ENCODE measurements at regions not wholly inside any gene's neighbourhood (a gene's known extent, or its start where the extent isn't known, plus 50 kb on each side); places are given as distances from the start of the nearest gene placed in this dataset.

DNA sequence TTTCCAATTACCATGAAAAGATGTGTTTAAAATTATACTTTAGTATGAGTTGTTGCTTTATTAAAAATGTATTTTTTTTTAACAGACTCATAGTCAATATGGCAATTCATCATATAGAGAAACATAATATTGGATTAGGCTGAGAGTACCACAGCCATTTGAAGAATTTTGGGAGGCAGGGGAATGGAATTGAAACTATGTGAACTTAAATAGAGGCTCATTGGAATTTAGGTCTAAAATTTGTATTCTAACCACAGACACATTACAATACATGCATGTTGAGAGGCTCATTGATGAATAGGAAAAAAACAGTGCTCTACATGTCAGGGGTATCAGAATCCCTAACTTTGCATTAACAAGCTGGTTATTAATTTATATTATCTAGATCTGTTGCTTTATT lies 269.6 kb downstream of the DKK2 start:
- no peaks in the 10 kb centered on the region for H3K9me3 ChIP-seq (ENCODE audit: insufficient read depth, low read depth, low read length)
- H3K27ac ChIP-seq (ENCODE audit: low read depth, low read length): no peak overlapping the region
- no peak overlapping the region for H3K9ac ChIP-seq (ENCODE audit: low read depth, low read length)
- no peaks in the 10 kb centered on the region for H3K27me3 ChIP-seq (ENCODE audit: insufficient read depth, low read length)
- no peaks in the 10 kb centered on the region for H3K36me3 ChIP-seq (ENCODE audit: insufficient read depth, low read length)
- H3K4me3 ChIP-seq (ENCODE audit: low read length): no peak overlapping the region
- no peaks in the 10 kb centered on the region for H3K4me1 ChIP-seq (ENCODE audit: insufficient read depth, low read length)

DNA sequence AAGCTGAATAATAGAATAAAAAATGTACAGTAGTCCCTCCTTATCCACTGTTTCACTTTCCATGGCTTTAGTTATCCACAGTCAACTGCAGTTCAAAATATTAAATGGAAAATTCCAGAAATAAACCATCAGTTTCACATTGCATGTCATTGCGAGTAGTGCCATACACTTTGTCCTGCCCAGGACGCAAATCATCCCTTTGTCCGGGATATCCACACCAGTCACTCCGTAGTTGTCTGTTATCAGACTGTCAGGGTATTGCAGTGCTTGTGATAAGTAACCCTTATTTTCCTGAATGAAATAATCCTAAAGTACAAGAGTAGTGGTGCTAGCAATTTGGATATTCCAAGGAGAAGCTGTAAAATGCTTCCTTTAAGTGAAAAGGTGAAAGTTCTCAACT lies 271.3 kb downstream of the DKK2 start:
- WGBS: 96% methylated on average over 4 of the region's 4 CpGs
- Histone ChIP-seq H3K4me1 (ENCODE audit: insufficient read depth, low read length) (no peaks in the 10 kb centered on the region), H3K27ac (ENCODE audit: low read depth, low read length) (no peak overlapping the region), H3K27me3 (ENCODE audit: insufficient read depth, low read length) (no peaks in the 10 kb centered on the region), H3K4me3 (ENCODE audit: low read length) (no peak overlapping the region), H3K9ac (ENCODE audit: low read depth, low read length) (no peak overlapping the region), H3K9me3 (ENCODE audit: insufficient read depth, low read depth, low read length) (no peaks in the 10 kb centered on the region), H3K36me3 (ENCODE audit: insufficient read depth, low read length) (no peaks in the 10 kb centered on the region)

DNA sequence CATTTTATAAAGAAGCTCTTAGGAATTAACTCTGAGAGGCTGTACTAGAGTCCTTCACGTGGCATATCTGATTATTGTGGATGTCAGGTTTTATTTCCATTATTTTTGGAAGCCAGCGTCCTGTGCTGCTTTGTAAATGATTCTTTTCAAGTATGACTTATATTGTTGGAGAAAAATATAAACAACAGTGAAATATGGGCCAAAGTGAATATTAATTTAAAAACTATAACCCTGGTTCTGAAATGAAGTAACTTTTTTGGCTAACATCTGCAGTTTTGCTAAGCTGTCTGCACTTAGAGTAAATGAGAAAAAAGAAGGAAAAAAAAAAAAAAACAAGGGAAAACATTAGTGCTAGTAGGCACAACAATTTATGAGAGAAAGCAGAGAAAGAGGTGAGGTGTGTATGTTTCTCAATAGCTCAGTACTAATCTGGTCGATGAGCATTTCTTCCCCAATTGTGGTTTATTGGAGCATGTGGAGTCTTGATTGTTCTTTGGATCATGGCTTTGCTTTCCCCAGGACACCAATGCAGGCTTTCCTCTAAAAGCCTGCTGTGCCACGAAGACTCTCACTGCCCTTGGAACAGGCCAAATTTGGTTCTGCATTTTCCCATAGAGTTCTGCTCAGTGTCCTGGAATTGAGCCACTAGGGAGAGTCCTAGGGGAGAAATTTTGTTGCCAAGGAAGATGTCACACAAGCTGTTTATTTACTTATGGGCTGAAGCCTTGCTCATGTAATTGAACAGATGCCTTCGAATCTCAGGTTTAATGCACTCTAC lies 273.3 kb downstream of the DKK2 start:
- Histone ChIP-seq H3K9me3 (ENCODE audit: insufficient read depth, low read depth, low read length) (no peaks in the 10 kb centered on the region), H3K27ac (ENCODE audit: low read depth, low read length) (no peak overlapping the region), H3K4me1 (ENCODE audit: insufficient read depth, low read length) (no peaks in the 10 kb centered on the region), H3K4me3 (ENCODE audit: low read length) (no peak overlapping the region), H3K9ac (ENCODE audit: low read depth, low read length) (no peak overlapping the region), H3K36me3 (ENCODE audit: insufficient read depth, low read length) (no peaks in the 10 kb centered on the region), H3K27me3 (ENCODE audit: insufficient read depth, low read length) (no peaks in the 10 kb centered on the region)
- 88% methylated on average over 5 of the region's 5 CpGs for WGBS

DNA sequence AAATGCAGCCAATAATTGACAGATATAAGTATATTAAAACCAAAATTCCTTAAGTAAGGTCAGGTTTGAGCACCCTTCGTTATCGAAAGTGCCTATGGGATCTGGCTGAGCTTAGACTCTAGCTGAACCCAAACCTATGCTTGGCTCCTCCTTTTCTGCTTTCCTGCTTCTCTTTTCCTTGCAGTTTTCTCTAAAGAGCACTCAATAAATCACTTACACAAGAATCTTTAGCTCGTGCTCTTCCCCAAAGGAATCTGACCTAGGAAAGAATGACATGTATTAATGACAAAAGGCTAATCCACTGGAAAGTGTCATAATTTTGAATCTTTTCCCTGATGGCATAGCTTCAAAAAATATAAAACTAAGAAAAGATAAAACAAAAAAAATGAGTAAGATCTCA lies 282.7 kb downstream of the DKK2 start:
- H3K27me3 ChIP-seq (ENCODE audit: insufficient read depth, low read length): no peaks in the 10 kb centered on the region
- no peaks in the 10 kb centered on the region for H3K36me3 ChIP-seq (ENCODE audit: insufficient read depth, low read length)
- 49% methylated on average over 2 of the region's 3 CpGs for WGBS
- H3K9me3 ChIP-seq (ENCODE audit: insufficient read depth, low read depth, low read length): no peaks in the 10 kb centered on the region
- H3K4me3 ChIP-seq (ENCODE audit: low read length): no peak overlapping the region
- no peak overlapping the region for H3K27ac ChIP-seq (ENCODE audit: low read depth, low read length)
- no peaks in the 10 kb centered on the region for H3K4me1 ChIP-seq (ENCODE audit: insufficient read depth, low read length)
- H3K9ac ChIP-seq (ENCODE audit: low read depth, low read length): no peak overlapping the region

DNA sequence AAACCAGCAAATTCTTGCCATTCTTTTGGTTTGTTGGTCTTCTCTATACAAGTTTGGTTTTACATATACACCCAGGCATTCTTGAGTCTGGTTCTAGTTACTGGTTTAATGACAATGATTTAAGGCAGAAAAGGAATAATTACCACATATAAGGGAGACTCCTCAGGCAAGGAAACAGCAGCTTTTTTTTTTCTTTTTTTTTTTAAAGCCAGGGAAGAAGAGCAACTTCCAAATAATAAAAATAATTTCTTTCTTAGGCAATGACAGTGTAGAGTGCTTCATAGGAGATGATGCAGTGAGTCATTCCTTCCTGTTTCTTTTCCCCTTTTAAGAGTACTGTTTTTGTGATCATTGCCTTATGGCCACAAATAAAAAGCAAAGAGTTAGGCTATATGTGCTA lies 289.7 kb downstream of the DKK2 start:
- no peaks in the 10 kb centered on the region for H3K36me3 ChIP-seq (ENCODE audit: insufficient read depth, low read length)
- no peaks in the 10 kb centered on the region for H3K27me3 ChIP-seq (ENCODE audit: insufficient read depth, low read length)
- no peaks in the 10 kb centered on the region for H3K9me3 ChIP-seq (ENCODE audit: insufficient read depth, low read depth, low read length)
- no peak overlapping the region for H3K9ac ChIP-seq (ENCODE audit: low read depth, low read length)
- H3K27ac ChIP-seq (ENCODE audit: low read depth, low read length): no peak overlapping the region
- no peak overlapping the region for H3K4me3 ChIP-seq (ENCODE audit: low read length)
- no peaks in the 10 kb centered on the region for H3K4me1 ChIP-seq (ENCODE audit: insufficient read depth, low read length)

DNA sequence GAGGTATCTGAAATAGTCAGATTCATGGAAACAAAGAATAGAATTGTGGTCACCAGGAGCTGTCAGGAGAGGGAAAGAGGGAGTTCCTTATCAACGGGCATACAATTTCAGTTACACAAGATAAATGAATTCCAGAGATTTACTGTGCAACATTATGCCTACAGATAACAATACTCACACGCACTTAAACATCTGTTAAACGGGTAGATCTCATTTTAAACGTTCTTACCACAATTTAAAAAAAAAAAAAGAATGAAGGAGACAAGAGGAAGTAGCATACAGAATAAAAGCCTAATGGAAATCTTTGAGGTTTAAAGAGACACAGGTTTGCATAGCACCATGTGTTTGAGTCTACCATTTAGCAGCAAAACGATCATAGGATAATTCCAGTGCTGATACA lies 298.0 kb downstream of the DKK2 start:
- H3K27me3 ChIP-seq (ENCODE audit: insufficient read depth, low read length): no peaks in the 10 kb centered on the region
- no peak overlapping the region for H3K27ac ChIP-seq (ENCODE audit: low read depth, low read length)
- 88% methylated on average over 3 of the region's 5 CpGs for WGBS
- H3K4me3 ChIP-seq (ENCODE audit: low read length): no peak overlapping the region
- no peaks in the 10 kb centered on the region for H3K9me3 ChIP-seq (ENCODE audit: insufficient read depth, low read depth, low read length)
- H3K36me3 ChIP-seq (ENCODE audit: insufficient read depth, low read length): no peaks in the 10 kb centered on the region
- H3K4me1 ChIP-seq (ENCODE audit: insufficient read depth, low read length): no peaks in the 10 kb centered on the region
- no peak overlapping the region for H3K9ac ChIP-seq (ENCODE audit: low read depth, low read length)

DNA sequence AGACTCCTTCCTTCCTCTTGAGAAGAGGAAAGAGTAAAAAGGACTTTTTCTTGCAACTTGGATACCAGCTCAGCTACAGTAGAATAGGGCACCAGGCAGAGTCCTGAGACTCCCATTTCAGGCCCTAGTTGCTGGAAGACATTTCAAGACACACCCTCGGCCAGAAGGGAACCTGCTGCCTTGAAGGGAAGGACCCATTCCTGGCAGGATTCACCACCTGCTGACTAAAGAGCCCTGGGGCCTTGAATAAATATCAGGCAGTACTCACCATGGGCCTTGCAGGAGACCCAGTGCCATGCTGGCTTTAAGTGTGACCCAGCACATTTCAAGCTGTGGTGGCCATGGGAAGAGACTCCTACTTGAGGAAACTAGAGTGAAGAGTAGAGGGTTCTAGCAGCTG lies 317.6 kb downstream of the DKK2 start:
- H3K9ac ChIP-seq (ENCODE audit: low read depth, low read length): no peak overlapping the region
- H3K36me3 ChIP-seq (ENCODE audit: insufficient read depth, low read length): no peaks in the 10 kb centered on the region
- 92% methylated on average over 1 of the region's 1 CpG for WGBS
- no peaks in the 10 kb centered on the region for H3K4me1 ChIP-seq (ENCODE audit: insufficient read depth, low read length)
- no peaks in the 10 kb centered on the region for H3K27me3 ChIP-seq (ENCODE audit: insufficient read depth, low read length)
- H3K27ac ChIP-seq (ENCODE audit: low read depth, low read length): no peak overlapping the region
- H3K4me3 ChIP-seq (ENCODE audit: low read length): no peak overlapping the region
- no peaks in the 10 kb centered on the region for H3K9me3 ChIP-seq (ENCODE audit: insufficient read depth, low read depth, low read length)

DNA sequence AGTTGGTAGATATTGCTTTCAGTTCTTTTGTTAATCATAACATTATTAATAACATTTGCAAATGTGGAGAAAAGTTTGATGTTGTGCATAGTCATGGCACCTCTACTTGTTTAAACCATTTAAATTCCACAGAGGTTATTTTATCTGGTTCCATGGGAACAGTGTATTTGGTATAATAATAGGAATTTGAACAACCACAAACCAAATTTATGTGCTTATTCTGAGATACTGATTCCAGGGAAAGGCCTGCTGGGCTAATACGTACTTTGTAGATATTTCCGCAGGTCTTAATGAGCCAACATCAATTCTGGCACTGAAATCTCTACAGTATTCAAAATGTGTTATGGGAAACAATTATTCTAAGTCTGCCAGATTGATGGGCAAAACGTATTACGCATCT lies 319.0 kb downstream of the DKK2 start:
- H3K4me1 ChIP-seq (ENCODE audit: insufficient read depth, low read length): no peaks in the 10 kb centered on the region
- 97% methylated on average over 4 of the region's 4 CpGs for WGBS

DNA sequence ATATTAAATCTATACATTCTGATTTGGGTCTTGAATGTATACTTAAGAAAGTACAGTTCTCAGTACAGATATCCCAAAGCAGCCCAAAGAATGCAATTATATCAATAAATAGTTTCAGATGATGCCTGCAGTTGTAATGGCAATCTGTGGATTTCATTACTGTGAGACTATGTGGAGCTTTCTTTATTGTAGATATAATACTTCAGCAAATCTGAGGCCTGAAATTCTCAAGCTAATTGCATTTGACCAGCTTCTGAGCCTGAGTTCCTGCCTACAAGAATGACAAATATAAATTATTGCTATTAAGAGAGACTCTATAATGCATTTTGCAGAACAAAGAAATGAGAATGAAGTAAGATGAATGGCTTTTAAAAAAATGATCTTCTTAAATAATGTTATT lies 320.3 kb downstream of the DKK2 start:
- Histone ChIP-seq H3K27me3 (ENCODE audit: insufficient read depth, low read length) (no peaks in the 10 kb centered on the region), H3K4me1 (ENCODE audit: insufficient read depth, low read length) (no peaks in the 10 kb centered on the region), H3K27ac (ENCODE audit: low read depth, low read length) (no peak overlapping the region), H3K9ac (ENCODE audit: low read depth, low read length) (no peak overlapping the region), H3K9me3 (ENCODE audit: insufficient read depth, low read depth, low read length) (no peaks in the 10 kb centered on the region), H3K4me3 (ENCODE audit: low read length) (no peak overlapping the region), H3K36me3 (ENCODE audit: insufficient read depth, low read length) (no peaks in the 10 kb centered on the region)

More for the DNA sequence above, 319.0 kb downstream of the DKK2 start:
- Histone ChIP-seq H3K27ac (ENCODE audit: low read depth, low read length) (no peak overlapping the region), H3K36me3 (ENCODE audit: insufficient read depth, low read length) (no peaks in the 10 kb centered on the region), H3K27me3 (ENCODE audit: insufficient read depth, low read length) (no peaks in the 10 kb centered on the region), H3K9me3 (ENCODE audit: insufficient read depth, low read depth, low read length) (no peaks in the 10 kb centered on the region), H3K4me3 (ENCODE audit: low read length) (no peak overlapping the region), H3K9ac (ENCODE audit: low read depth, low read length) (no peak overlapping the region)

DNA sequence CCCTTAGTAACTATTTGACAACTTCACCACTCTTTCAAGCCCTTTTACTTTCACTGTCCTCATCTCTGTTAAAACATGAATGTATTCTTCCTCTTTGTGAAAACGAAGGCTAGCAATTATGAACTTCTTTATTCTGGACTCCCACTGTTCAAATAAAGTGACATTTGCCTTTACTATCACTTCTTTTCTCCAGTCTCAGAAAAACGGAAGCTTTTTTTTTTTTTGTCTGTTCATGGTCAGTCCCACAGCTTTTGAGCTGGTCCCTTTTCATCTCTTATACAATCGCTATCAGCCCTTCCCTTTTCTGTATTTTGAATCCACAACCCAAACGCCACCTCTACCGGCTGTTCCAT lies 327.7 kb downstream of the DKK2 start:
- H3K9me3 ChIP-seq (ENCODE audit: insufficient read depth, low read depth, low read length): no peaks in the 10 kb centered on the region
- WGBS: 95% methylated on average over 3 of the region's 5 CpGs
- no peaks in the 10 kb centered on the region for H3K4me1 ChIP-seq (ENCODE audit: insufficient read depth, low read length)
- no peak overlapping the region for H3K9ac ChIP-seq (ENCODE audit: low read depth, low read length)
- no peaks in the 10 kb centered on the region for H3K36me3 ChIP-seq (ENCODE audit: insufficient read depth, low read length)
- H3K27ac ChIP-seq (ENCODE audit: low read depth, low read length): no peak overlapping the region
- H3K4me3 ChIP-seq (ENCODE audit: low read length): no peak overlapping the region
- H3K27me3 ChIP-seq (ENCODE audit: insufficient read depth, low read length): no peaks in the 10 kb centered on the region

DNA sequence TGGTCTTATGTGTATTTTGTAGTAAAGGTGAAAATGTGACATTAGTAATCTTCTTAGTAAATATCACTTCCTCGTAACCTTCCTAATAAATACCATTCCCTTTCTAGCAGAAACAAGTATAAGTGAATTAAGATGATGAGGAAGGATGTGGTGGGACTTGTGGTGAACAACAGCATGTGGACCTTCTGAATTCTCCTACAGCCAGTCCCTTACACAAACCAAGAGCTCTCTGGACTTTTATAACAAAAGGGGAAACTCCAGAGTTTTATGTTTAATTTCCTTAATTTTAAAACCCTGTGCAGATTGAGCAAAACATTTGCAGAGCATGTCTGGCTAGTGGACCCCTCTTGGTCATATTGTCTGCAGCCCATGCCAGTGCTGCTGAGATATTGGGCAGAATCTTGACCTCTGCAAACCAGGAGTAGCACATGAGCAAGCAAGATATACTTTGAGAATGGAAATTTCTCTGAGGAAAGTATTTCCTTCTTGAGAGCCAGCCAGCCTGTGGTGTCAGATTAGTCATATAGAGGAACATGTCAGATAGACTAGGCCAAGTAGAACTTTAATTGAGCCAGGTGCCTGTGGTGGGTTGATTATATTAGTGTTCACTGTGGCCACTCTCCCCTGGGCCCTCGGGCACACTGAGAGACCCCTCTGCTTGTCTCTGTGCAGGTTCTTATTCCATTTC lies 328.2 kb downstream of the DKK2 start:
- Histone ChIP-seq H3K4me3 (ENCODE audit: low read length) (no peak overlapping the region), H3K4me1 (ENCODE audit: insufficient read depth, low read length) (no peaks in the 10 kb centered on the region), H3K27me3 (ENCODE audit: insufficient read depth, low read length) (no peaks in the 10 kb centered on the region), H3K27ac (ENCODE audit: low read depth, low read length) (no peak overlapping the region), H3K9ac (ENCODE audit: low read depth, low read length) (no peak overlapping the region), H3K9me3 (ENCODE audit: insufficient read depth, low read depth, low read length) (no peaks in the 10 kb centered on the region), H3K36me3 (ENCODE audit: insufficient read depth, low read length) (no peaks in the 10 kb centered on the region)
- WGBS: 81% methylated on average over 1 of the region's 2 CpGs
